HG03520 (cell line): ENCODE measurements at regions not wholly inside any gene's neighbourhood (a gene's known extent, or its start where the extent isn't known, plus 50 kb on each side); places are given as distances from the start of the nearest gene placed in this dataset.
"Not testable (repeated sequence)": the region's sequence is repeated elsewhere in the genome, so short reads cannot be mapped to it uniquely, and the experiment has no call there.

Experiments
- ATAC-seq: cut with Tn5 transposase; IDR thresholded peaks from one replicate; pipeline ENCODE4 v1.9.1; 2021; ENCODE audit warnings: mild to moderate bottlenecking, moderate library complexity; ENCODE audit not compliant: unreplicated experiment

- no peak for ATAC-seq
Measured at GRCh38 chr18:42530276-42530675, 575.2 kb downstream of the PIK3C3 start.

- ATAC-seq = no peak
Measured at GRCh38 chr18:42532119-42532518, 577.1 kb downstream of the PIK3C3 start.

- ATAC-seq = no peak
Measured at GRCh38 chr18:42533009-42533575, 578.1 kb downstream of the PIK3C3 start.

- no peak for ATAC-seq
Measured at GRCh38 chr18:42533616-42534015, 578.6 kb downstream of the PIK3C3 start.

DNA sequence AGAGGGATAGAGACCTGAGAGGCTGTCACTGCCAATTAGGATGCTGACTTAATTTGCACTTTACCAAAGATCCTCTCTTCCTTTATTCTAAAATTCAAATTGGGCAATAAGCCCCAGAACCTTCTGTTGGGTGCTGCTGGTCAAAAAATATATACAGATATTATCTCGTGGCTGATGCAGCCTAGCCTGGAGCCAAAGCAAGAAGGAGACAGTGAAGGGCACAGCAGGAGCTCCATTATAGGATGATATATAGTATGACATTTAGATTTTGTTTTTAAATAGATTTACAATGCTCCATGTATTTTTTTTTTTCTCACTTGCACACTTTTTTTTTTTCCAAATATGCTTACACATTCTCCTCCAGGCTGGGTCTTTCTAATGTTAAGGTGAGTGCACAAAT is 579.3 kb downstream of the PIK3C3 start:
- no peak for ATAC-seq

GRCh38 chr18:42536442-42536841 is 579.0 kb downstream of the RIT2 start:
- ATAC-seq = no peak

DNA sequence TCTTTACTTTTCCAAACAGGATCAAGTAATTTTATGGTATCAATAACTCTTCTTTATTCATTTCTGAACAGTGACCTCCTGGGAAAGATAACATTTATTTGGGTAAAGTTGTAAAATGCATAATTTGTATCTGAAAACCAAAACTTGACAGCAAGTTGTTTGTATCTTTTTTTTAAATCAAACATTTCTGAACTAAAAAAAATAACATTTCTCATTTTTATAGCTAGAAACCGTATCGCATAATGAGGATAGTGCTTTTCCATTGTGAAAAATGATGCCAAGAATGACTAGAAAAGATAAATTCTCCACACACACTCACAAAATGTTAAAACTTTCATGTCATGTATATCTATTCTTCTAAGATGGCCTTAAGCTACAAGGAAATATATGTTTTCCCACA is 578.2 kb downstream of the RIT2 start:
- no peak for ATAC-seq

DNA sequence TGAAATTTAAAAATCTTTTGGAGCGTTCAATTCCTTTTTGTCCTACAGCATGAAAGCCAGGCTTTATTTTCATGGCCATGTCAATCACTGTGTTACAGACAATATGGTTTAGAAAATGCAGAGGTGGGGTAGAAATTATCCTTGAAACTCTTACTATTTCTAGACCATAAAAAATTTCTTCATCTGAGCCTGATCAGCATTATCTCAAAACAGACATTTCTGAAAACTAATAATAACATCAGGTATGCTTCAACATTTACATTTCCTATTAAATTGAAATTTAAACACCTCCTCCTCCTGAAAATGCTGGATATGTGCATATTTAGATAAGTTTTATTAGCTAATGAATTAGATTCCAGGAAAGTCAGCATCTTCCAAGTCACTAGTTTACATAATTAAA is 570.6 kb downstream of the RIT2 start:
- ATAC-seq = no peak

DNA sequence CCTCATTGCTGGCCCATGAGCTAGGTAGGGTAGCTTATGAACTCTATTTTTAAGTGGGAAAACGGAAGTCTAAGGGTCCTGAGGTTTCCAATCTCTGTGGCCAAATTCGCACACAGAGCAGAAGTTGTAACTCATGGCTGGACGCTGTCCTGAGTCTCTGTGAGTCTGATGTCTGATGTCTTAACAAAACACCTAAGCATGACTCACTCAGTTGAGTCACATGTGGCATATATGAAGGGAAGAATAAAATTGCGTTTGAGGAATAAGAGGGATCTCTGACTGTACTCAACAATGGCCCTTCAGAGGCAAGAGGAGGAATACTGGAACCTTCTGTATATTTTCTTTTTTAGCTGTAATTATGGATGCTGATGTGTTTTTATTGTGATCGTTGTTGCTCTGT is 569.7 kb downstream of the RIT2 start:
- ATAC-seq = no peak

DNA sequence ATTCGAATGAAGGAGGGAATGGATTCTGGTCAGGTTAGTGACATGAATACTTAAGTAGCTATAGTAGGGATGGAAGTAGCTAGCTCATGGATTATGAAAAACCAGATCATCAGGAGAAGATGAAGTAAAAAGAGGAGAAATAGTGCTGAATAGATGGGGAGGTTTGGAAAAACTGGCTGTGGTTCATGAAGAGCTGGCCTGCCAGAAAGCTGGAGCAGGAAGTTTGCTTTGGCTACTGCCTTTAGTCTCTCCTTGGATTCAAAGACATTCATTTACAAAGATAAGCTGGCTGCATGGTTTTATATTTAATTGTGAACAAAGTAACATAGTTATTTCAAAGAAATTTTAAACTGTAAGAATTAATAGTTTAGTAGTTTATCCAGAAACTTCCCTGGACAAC is 567.0 kb downstream of the RIT2 start:
- no peak for ATAC-seq

- ATAC-seq = no peak
Measured at GRCh38 chr18:42549596-42549995, 565.9 kb downstream of the RIT2 start.

DNA sequence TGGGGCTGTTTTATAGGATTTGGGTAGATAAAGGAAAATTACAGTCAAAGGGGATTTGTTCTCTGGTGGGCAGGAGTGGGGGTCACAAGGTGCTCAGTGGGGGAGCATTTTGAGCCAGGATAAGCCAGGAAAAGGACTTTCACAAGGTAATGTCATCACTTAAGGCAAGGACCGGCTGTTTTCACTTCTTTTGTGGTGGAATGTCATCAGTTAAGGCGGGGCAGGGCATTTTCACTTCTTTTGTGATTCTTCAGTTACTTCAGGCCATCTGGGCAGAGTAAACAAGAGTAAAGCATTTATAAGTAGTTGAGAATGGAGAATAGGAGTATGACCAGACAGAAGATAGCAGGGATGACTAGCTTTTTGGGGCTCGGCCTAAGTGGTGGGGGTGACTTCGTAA is 562.9 kb downstream of the RIT2 start:
- not testable (repeated sequence) for ATAC-seq

- no peak for ATAC-seq
Measured at GRCh38 chr18:42559069-42559690, 556.3 kb downstream of the RIT2 start.

- no peak for ATAC-seq
Measured at GRCh38 chr18:42561521-42561920, 554.0 kb downstream of the RIT2 start.

- ATAC-seq = no peak
Measured at GRCh38 chr18:42563995-42564394, 551.5 kb downstream of the RIT2 start.

DNA sequence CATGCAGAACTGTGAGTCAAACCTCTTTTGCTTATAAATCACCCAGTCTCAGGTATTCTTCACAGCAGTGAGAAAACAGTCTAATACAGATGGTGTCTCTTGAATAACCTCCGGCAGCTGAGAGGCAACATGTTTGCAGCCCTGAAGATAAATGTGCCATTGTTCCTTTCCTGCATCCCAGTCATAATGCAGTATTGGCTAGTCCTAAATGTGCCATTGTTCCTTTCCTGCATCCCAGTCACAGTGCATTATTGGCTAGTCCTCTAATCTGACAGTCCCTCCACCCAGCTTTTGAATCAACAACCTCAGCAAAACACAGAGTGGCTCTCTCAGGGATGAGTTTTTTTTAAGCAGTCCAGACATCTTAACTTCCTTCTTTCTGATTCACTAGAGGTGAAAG is 550.7 kb downstream of the RIT2 start:
- no peak for ATAC-seq

- no peak for ATAC-seq
Measured at GRCh38 chr18:42568773-42569172, 546.7 kb downstream of the RIT2 start.

DNA sequence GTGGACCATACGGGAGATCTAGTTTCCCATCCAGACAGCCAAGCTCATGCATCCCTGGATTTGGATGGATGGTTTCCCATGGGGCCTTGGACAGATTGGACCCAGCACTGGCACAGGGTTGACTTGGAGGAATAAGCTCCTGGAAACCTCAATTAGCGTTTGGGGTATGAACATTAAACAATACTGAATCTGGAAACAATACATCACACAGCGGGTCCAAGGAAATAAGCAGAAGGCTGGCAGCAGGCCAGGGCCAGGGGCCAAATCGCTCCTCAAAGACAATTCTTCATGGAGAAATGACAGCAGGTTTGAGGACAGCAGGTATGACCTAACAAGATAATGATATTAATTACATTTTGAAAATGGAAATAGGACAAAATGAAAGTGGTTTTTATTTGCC is 540.6 kb downstream of the RIT2 start:
- no peak for ATAC-seq

DNA sequence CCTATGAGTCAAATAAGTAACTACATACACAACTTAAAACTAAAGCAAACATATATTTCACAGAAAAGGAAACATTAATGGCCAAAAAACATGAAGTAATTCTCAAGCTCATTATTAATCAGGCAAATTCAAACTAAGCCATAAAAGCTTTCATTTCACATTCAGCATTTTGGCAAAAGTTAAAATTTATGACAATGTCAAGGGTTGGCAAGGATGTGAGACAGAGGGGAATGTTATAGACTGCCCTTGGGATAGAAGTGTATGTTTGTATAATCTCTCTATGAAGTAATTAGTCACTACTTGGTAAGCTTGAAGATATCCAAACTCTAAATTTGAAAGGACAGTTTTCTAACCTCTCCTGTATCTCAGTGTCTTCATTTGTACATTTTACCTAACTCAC is 539.4 kb downstream of the RIT2 start:
- ATAC-seq = no peak

DNA sequence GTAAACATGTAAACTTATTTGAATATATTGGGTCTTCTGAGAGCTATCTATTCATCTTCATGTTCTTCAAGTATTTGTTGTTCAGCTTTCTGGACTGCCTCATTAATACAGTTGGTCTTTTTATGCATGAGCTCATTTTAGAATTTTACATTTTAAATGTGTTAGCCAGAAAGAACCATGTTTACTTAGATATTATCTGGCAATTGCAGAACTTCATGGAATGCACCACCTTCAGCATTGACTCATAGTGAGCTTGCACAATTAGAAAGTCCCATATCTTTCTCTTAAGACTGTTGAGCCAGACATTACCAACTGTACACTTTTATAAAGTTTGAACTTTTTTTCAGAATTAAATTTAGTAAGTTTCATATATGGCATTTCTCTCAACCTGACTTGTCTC is 536.7 kb downstream of the RIT2 start:
- no peak for ATAC-seq

GRCh38 chr18:42582266-42582665 is 533.2 kb downstream of the RIT2 start:
- no peak for ATAC-seq

- ATAC-seq = no peak
Measured at GRCh38 chr18:42583283-42583731, 532.2 kb downstream of the RIT2 start.

GRCh38 chr18:42586601-42587000 is 528.9 kb downstream of the RIT2 start:
- no peak for ATAC-seq
